ENCODE measurements at regions not wholly inside any gene's neighbourhood (a gene's known extent, or its start where the extent isn't known, plus 50 kb on each side); places are given as distances from the start of the nearest gene placed in this dataset.

- no peaks in the 10 kb centered on the region for H3K4me1 ChIP-seq (ENCODE audit: control insufficient read depth, insufficient read depth, low read length, poor library complexity, severe bottlenecking)
- H3K36me3 ChIP-seq (ENCODE audit: control insufficient read depth, insufficient read depth, low read length) = no peaks in the 10 kb centered on the region
- H3K27ac ChIP-seq (ENCODE audit: low read depth, low read length, severe bottlenecking) = no peak overlapping the region
- no peaks in the 10 kb centered on the region for H3K9me3 ChIP-seq (ENCODE audit: control insufficient read depth, low read length)
- WGBS, 2 experiments (ENCODE audit: insufficient coverage in 2 of 2) = no CpG with 5 or more reads among the region's 1 CpG
- H3K4me3 ChIP-seq (ENCODE audit: extremely low read depth, insufficient read depth, low read length, poor library complexity, severe bottlenecking) = no peak overlapping the region
Observed at GRCh38 chr1:194717334-194717733, 1530.9 kb upstream of the B3GALT2 start.

GRCh38 chr1:194710671-194711070 lies 1524.3 kb upstream of the B3GALT2 start:
- Histone ChIP-seq H3K4me1 (ENCODE audit: control insufficient read depth, insufficient read depth, low read length, poor library complexity, severe bottlenecking) (peaks cover 6% of the 10 kb centered on the region), H3K4me3 (ENCODE audit: extremely low read depth, insufficient read depth, low read length, poor library complexity, severe bottlenecking) (no peak overlapping the region), H3K36me3 (ENCODE audit: control insufficient read depth, insufficient read depth, low read length) (no peaks in the 10 kb centered on the region), H3K27ac (ENCODE audit: low read depth, low read length, severe bottlenecking) (no peak overlapping the region), H3K9me3 (ENCODE audit: control insufficient read depth, low read length) (no peaks in the 10 kb centered on the region)
- 86 to 100% methylated on average over 1 to 2 of the region's 2 CpGs for WGBS, 2 experiments (ENCODE audit: insufficient coverage in 2 of 2)

GRCh38 chr1:194709439-194709838 lies 1523.0 kb upstream of the B3GALT2 start:
- WGBS, 2 experiments (ENCODE audit: insufficient coverage in 2 of 2) = 78 to 83% methylated on average over 2 of the region's 3 CpGs

GRCh38 chr1:194707074-194707473 lies 1520.7 kb upstream of the B3GALT2 start:
- H3K27ac ChIP-seq (ENCODE audit: low read depth, low read length, severe bottlenecking) = no peak overlapping the region
- H3K9me3 ChIP-seq (ENCODE audit: control insufficient read depth, low read length) = no peaks in the 10 kb centered on the region
- H3K4me1 ChIP-seq (ENCODE audit: control insufficient read depth, insufficient read depth, low read length, poor library complexity, severe bottlenecking) = peaks cover 6% of the 10 kb centered on the region
- 80 to 90% methylated on average over 1 to 2 of the region's 6 CpGs for WGBS, 2 experiments (ENCODE audit: insufficient coverage in 2 of 2)
- H3K36me3 ChIP-seq (ENCODE audit: control insufficient read depth, insufficient read depth, low read length) = no peaks in the 10 kb centered on the region
- no peak overlapping the region for H3K4me3 ChIP-seq (ENCODE audit: extremely low read depth, insufficient read depth, low read length, poor library complexity, severe bottlenecking)

More at GRCh38 chr1:194709439-194709838, 1523.0 kb upstream of the B3GALT2 start:
- Histone ChIP-seq H3K36me3 (ENCODE audit: control insufficient read depth, insufficient read depth, low read length) (no peaks in the 10 kb centered on the region), H3K4me3 (ENCODE audit: extremely low read depth, insufficient read depth, low read length, poor library complexity, severe bottlenecking) (no peak overlapping the region), H3K27ac (ENCODE audit: low read depth, low read length, severe bottlenecking) (no peak overlapping the region), H3K9me3 (ENCODE audit: control insufficient read depth, low read length) (no peaks in the 10 kb centered on the region), H3K4me1 (ENCODE audit: control insufficient read depth, insufficient read depth, low read length, poor library complexity, severe bottlenecking) (peaks cover 6% of the 10 kb centered on the region)

GRCh38 chr1:194705123-194705854 lies 1518.9 kb upstream of the B3GALT2 start:
- no peaks in the 10 kb centered on the region for H3K36me3 ChIP-seq (ENCODE audit: control insufficient read depth, insufficient read depth, low read length)
- 50 to 56% methylated on average over 1 of the region's 3 CpGs for WGBS, 2 experiments (ENCODE audit: insufficient coverage in 2 of 2)

GRCh38 chr1:194698908-194699318 lies 1512.5 kb upstream of the B3GALT2 start:
- H3K4me3 ChIP-seq (ENCODE audit: extremely low read depth, insufficient read depth, low read length, poor library complexity, severe bottlenecking) = no peak overlapping the region
- no peak overlapping the region for H3K27ac ChIP-seq (ENCODE audit: low read depth, low read length, severe bottlenecking)
- no peaks in the 10 kb centered on the region for H3K4me1 ChIP-seq (ENCODE audit: control insufficient read depth, insufficient read depth, low read length, poor library complexity, severe bottlenecking)
- no peaks in the 10 kb centered on the region for H3K36me3 ChIP-seq (ENCODE audit: control insufficient read depth, insufficient read depth, low read length)
- 82% methylated on average over 6 of the region's 7 CpGs for WGBS, 2 experiments (ENCODE audit: insufficient coverage in 2 of 2)
- no peaks in the 10 kb centered on the region for H3K9me3 ChIP-seq (ENCODE audit: control insufficient read depth, low read length)

More at GRCh38 chr1:194705123-194705854, 1518.9 kb upstream of the B3GALT2 start:
- Histone ChIP-seq H3K4me3 (ENCODE audit: extremely low read depth, insufficient read depth, low read length, poor library complexity, severe bottlenecking) (no peak overlapping the region), H3K4me1 (ENCODE audit: control insufficient read depth, insufficient read depth, low read length, poor library complexity, severe bottlenecking) (peaks cover 6% of the 10 kb centered on the region), H3K9me3 (ENCODE audit: control insufficient read depth, low read length) (no peaks in the 10 kb centered on the region), H3K27ac (ENCODE audit: low read depth, low read length, severe bottlenecking) (no peak overlapping the region)

GRCh38 chr1:194693244-194693643 lies 1506.8 kb upstream of the B3GALT2 start:
- Histone ChIP-seq H3K4me3 (ENCODE audit: extremely low read depth, insufficient read depth, low read length, poor library complexity, severe bottlenecking) (no peak overlapping the region), H3K4me1 (ENCODE audit: control insufficient read depth, insufficient read depth, low read length, poor library complexity, severe bottlenecking) (no peaks in the 10 kb centered on the region), H3K9me3 (ENCODE audit: control insufficient read depth, low read length) (no peaks in the 10 kb centered on the region), H3K27ac (ENCODE audit: low read depth, low read length, severe bottlenecking) (no peak overlapping the region), H3K36me3 (ENCODE audit: control insufficient read depth, insufficient read depth, low read length) (no peaks in the 10 kb centered on the region)
- no CpG with 5 or more reads among the region's 2 CpGs for WGBS, 2 experiments (ENCODE audit: insufficient coverage in 2 of 2)

GRCh38 chr1:194684636-194685035 lies 1498.2 kb upstream of the B3GALT2 start:
- no peak overlapping the region for H3K4me3 ChIP-seq (ENCODE audit: extremely low read depth, insufficient read depth, low read length, poor library complexity, severe bottlenecking)
- 80% methylated on average over 1 of the region's 2 CpGs; no CpG with 5 or more reads in 1 of the 2 experiments for WGBS, 2 experiments (ENCODE audit: insufficient coverage in 2 of 2)
- no peaks in the 10 kb centered on the region for H3K36me3 ChIP-seq (ENCODE audit: control insufficient read depth, insufficient read depth, low read length)
- no peak overlapping the region for H3K27ac ChIP-seq (ENCODE audit: low read depth, low read length, severe bottlenecking)
- no peaks in the 10 kb centered on the region for H3K4me1 ChIP-seq (ENCODE audit: control insufficient read depth, insufficient read depth, low read length, poor library complexity, severe bottlenecking)
- no peaks in the 10 kb centered on the region for H3K9me3 ChIP-seq (ENCODE audit: control insufficient read depth, low read length)

GRCh38 chr1:194658090-194658439 lies 1471.7 kb upstream of the B3GALT2 start:
- H3K36me3 ChIP-seq (ENCODE audit: control insufficient read depth, insufficient read depth, low read length) = no peaks in the 10 kb centered on the region
- no peaks in the 10 kb centered on the region for H3K4me1 ChIP-seq (ENCODE audit: control insufficient read depth, insufficient read depth, low read length, poor library complexity, severe bottlenecking)
- no peaks in the 10 kb centered on the region for H3K9me3 ChIP-seq (ENCODE audit: control insufficient read depth, low read length)
- H3K4me3 ChIP-seq (ENCODE audit: extremely low read depth, insufficient read depth, low read length, poor library complexity, severe bottlenecking) = no peak overlapping the region
- no peak overlapping the region for H3K27ac ChIP-seq (ENCODE audit: low read depth, low read length, severe bottlenecking)
- 88 to 100% methylated on average over 1 of the region's 1 CpG for WGBS, 2 experiments (ENCODE audit: insufficient coverage in 2 of 2)

GRCh38 chr1:194654956-194655355 lies 1468.5 kb upstream of the B3GALT2 start:
- no CpG with 5 or more reads among the region's 1 CpG for WGBS, 2 experiments (ENCODE audit: insufficient coverage in 2 of 2)
- Histone ChIP-seq H3K36me3 (ENCODE audit: control insufficient read depth, insufficient read depth, low read length) (no peaks in the 10 kb centered on the region), H3K9me3 (ENCODE audit: control insufficient read depth, low read length) (no peaks in the 10 kb centered on the region)

GRCh38 chr1:194653385-194653784 lies 1467.0 kb upstream of the B3GALT2 start:
- no CpG with 5 or more reads among the region's 1 CpG for WGBS, 2 experiments (ENCODE audit: insufficient coverage in 2 of 2)

More at GRCh38 chr1:194654956-194655355, 1468.5 kb upstream of the B3GALT2 start:
- H3K4me1 ChIP-seq (ENCODE audit: control insufficient read depth, insufficient read depth, low read length, poor library complexity, severe bottlenecking) = no peaks in the 10 kb centered on the region
- no peak overlapping the region for H3K27ac ChIP-seq (ENCODE audit: low read depth, low read length, severe bottlenecking)
- H3K4me3 ChIP-seq (ENCODE audit: extremely low read depth, insufficient read depth, low read length, poor library complexity, severe bottlenecking) = no peak overlapping the region

More at GRCh38 chr1:194653385-194653784, 1467.0 kb upstream of the B3GALT2 start:
- H3K9me3 ChIP-seq (ENCODE audit: control insufficient read depth, low read length) = no peaks in the 10 kb centered on the region
- no peak overlapping the region for H3K4me3 ChIP-seq (ENCODE audit: extremely low read depth, insufficient read depth, low read length, poor library complexity, severe bottlenecking)
- no peaks in the 10 kb centered on the region for H3K36me3 ChIP-seq (ENCODE audit: control insufficient read depth, insufficient read depth, low read length)
- no peaks in the 10 kb centered on the region for H3K4me1 ChIP-seq (ENCODE audit: control insufficient read depth, insufficient read depth, low read length, poor library complexity, severe bottlenecking)
- no peak overlapping the region for H3K27ac ChIP-seq (ENCODE audit: low read depth, low read length, severe bottlenecking)
